ENCODE measurements at regions not wholly inside any gene's neighbourhood (a gene's known extent, or its start where the extent isn't known, plus 50 kb on each side); places are given as distances from the start of the nearest gene placed in this dataset.

- H3K4me3 ChIP-seq (ENCODE audit: low read depth in 1 of 2, low read length in 2 of 2): no peak overlapping the region
- no peak overlapping the region for H3K27ac ChIP-seq (ENCODE audit: low read length)
- no peaks in the 10 kb centered on the region for H3K4me1 ChIP-seq (ENCODE audit: control insufficient read depth in 1 of 2, insufficient read depth in 2 of 2, low read length in 2 of 2)
- no peaks in the 10 kb centered on the region for H3K36me3 ChIP-seq (ENCODE audit: control insufficient read depth in 1 of 2, insufficient read depth in 2 of 2, low read length in 2 of 2)
- H3K9me3 ChIP-seq (ENCODE audit: control insufficient read depth in 1 of 2, low read length in 2 of 2): no peaks in the 10 kb centered on the region
- H3K27me3 ChIP-seq (ENCODE audit: low read depth, low read length): no peaks in the 10 kb centered on the region
Measured at GRCh38 chr18:77733292-77733903, 483.8 kb downstream of the GALR1 start.

GRCh38 chr18:77736842-77737241, 487.2 kb downstream of the GALR1 start:
- Histone ChIP-seq H3K9me3 (ENCODE audit: control insufficient read depth in 1 of 2, low read length in 2 of 2) (no peaks in the 10 kb centered on the region), H3K27me3 (ENCODE audit: low read depth, low read length) (no peaks in the 10 kb centered on the region), H3K27ac (ENCODE audit: low read length) (no peak overlapping the region), H3K4me1 (ENCODE audit: control insufficient read depth in 1 of 2, insufficient read depth in 2 of 2, low read length in 2 of 2) (no peaks in the 10 kb centered on the region), H3K36me3 (ENCODE audit: control insufficient read depth in 1 of 2, insufficient read depth in 2 of 2, low read length in 2 of 2) (no peaks in the 10 kb centered on the region), H3K4me3 (ENCODE audit: low read depth in 1 of 2, low read length in 2 of 2) (no peak overlapping the region)

- Histone ChIP-seq H3K27me3 (ENCODE audit: low read depth, low read length) (no peaks in the 10 kb centered on the region), H3K27ac (ENCODE audit: low read length) (no peak overlapping the region), H3K4me1 (ENCODE audit: control insufficient read depth in 1 of 2, insufficient read depth in 2 of 2, low read length in 2 of 2) (no peaks in the 10 kb centered on the region), H3K4me3 (ENCODE audit: low read depth in 1 of 2, low read length in 2 of 2) (no peak overlapping the region), H3K36me3 (ENCODE audit: control insufficient read depth in 1 of 2, insufficient read depth in 2 of 2, low read length in 2 of 2) (no peaks in the 10 kb centered on the region), H3K9me3 (ENCODE audit: control insufficient read depth in 1 of 2, low read length in 2 of 2) (no peaks in the 10 kb centered on the region)
Measured at GRCh38 chr18:77737405-77737804, 487.8 kb downstream of the GALR1 start.

- Histone ChIP-seq H3K4me1 (ENCODE audit: control insufficient read depth in 1 of 2, insufficient read depth in 2 of 2, low read length in 2 of 2) (no peaks in the 10 kb centered on the region), H3K27me3 (ENCODE audit: low read depth, low read length) (no peaks in the 10 kb centered on the region), H3K9me3 (ENCODE audit: control insufficient read depth in 1 of 2, low read length in 2 of 2) (no peaks in the 10 kb centered on the region), H3K36me3 (ENCODE audit: control insufficient read depth in 1 of 2, insufficient read depth in 2 of 2, low read length in 2 of 2) (no peaks in the 10 kb centered on the region), H3K4me3 (ENCODE audit: low read depth in 1 of 2, low read length in 2 of 2) (no peak overlapping the region), H3K27ac (ENCODE audit: low read length) (no peak overlapping the region)
Measured at GRCh38 chr18:77749089-77749488, 499.4 kb downstream of the GALR1 start.

- no peaks in the 10 kb centered on the region for H3K36me3 ChIP-seq (ENCODE audit: control insufficient read depth in 1 of 2, insufficient read depth in 2 of 2, low read length in 2 of 2)
- no peaks in the 10 kb centered on the region for H3K27me3 ChIP-seq (ENCODE audit: low read depth, low read length)
- H3K4me3 ChIP-seq (ENCODE audit: low read depth in 1 of 2, low read length in 2 of 2): no peak overlapping the region
- no peaks in the 10 kb centered on the region for H3K9me3 ChIP-seq (ENCODE audit: control insufficient read depth in 1 of 2, low read length in 2 of 2)
- H3K27ac ChIP-seq (ENCODE audit: low read length): no peak overlapping the region
- H3K4me1 ChIP-seq (ENCODE audit: control insufficient read depth in 1 of 2, insufficient read depth in 2 of 2, low read length in 2 of 2): no peaks in the 10 kb centered on the region
Measured at GRCh38 chr18:77750006-77750405, 500.4 kb downstream of the GALR1 start.

- H3K27me3 ChIP-seq (ENCODE audit: low read depth, low read length): no peaks in the 10 kb centered on the region
- no peak overlapping the region for H3K4me3 ChIP-seq (ENCODE audit: low read depth in 1 of 2, low read length in 2 of 2)
- H3K27ac ChIP-seq (ENCODE audit: low read length): no peak overlapping the region
- H3K4me1 ChIP-seq (ENCODE audit: control insufficient read depth in 1 of 2, insufficient read depth in 2 of 2, low read length in 2 of 2): no peaks in the 10 kb centered on the region
- no peaks in the 10 kb centered on the region for H3K9me3 ChIP-seq (ENCODE audit: control insufficient read depth in 1 of 2, low read length in 2 of 2)
- H3K36me3 ChIP-seq (ENCODE audit: control insufficient read depth in 1 of 2, insufficient read depth in 2 of 2, low read length in 2 of 2): no peaks in the 10 kb centered on the region
Measured at GRCh38 chr18:77754475-77755044, 504.9 kb downstream of the GALR1 start.

GRCh38 chr18:77755187-77755586, 505.5 kb downstream of the GALR1 start:
- Histone ChIP-seq H3K27ac (ENCODE audit: low read length) (no peak overlapping the region), H3K4me3 (ENCODE audit: low read depth in 1 of 2, low read length in 2 of 2) (no peak overlapping the region), H3K27me3 (ENCODE audit: low read depth, low read length) (no peaks in the 10 kb centered on the region), H3K9me3 (ENCODE audit: control insufficient read depth in 1 of 2, low read length in 2 of 2) (no peaks in the 10 kb centered on the region), H3K36me3 (ENCODE audit: control insufficient read depth in 1 of 2, insufficient read depth in 2 of 2, low read length in 2 of 2) (no peaks in the 10 kb centered on the region), H3K4me1 (ENCODE audit: control insufficient read depth in 1 of 2, insufficient read depth in 2 of 2, low read length in 2 of 2) (no peaks in the 10 kb centered on the region)

- H3K27me3 ChIP-seq (ENCODE audit: low read depth, low read length): no peaks in the 10 kb centered on the region
- no peak overlapping the region for H3K27ac ChIP-seq (ENCODE audit: low read length)
- no peak overlapping the region for H3K4me3 ChIP-seq (ENCODE audit: low read depth in 1 of 2, low read length in 2 of 2)
- no peaks in the 10 kb centered on the region for H3K36me3 ChIP-seq (ENCODE audit: control insufficient read depth in 1 of 2, insufficient read depth in 2 of 2, low read length in 2 of 2)
- no peaks in the 10 kb centered on the region for H3K9me3 ChIP-seq (ENCODE audit: control insufficient read depth in 1 of 2, low read length in 2 of 2)
- H3K4me1 ChIP-seq (ENCODE audit: control insufficient read depth in 1 of 2, insufficient read depth in 2 of 2, low read length in 2 of 2): no peaks in the 10 kb centered on the region
Measured at GRCh38 chr18:77761332-77761731, 511.7 kb downstream of the GALR1 start.

- H3K27me3 ChIP-seq (ENCODE audit: low read depth, low read length): no peaks in the 10 kb centered on the region
- no peak overlapping the region for H3K4me3 ChIP-seq (ENCODE audit: low read depth in 1 of 2, low read length in 2 of 2)
- no peaks in the 10 kb centered on the region for H3K36me3 ChIP-seq (ENCODE audit: control insufficient read depth in 1 of 2, insufficient read depth in 2 of 2, low read length in 2 of 2)
- no peak overlapping the region for H3K27ac ChIP-seq (ENCODE audit: low read length)
- H3K4me1 ChIP-seq (ENCODE audit: control insufficient read depth in 1 of 2, insufficient read depth in 2 of 2, low read length in 2 of 2): no peaks in the 10 kb centered on the region
- no peaks in the 10 kb centered on the region for H3K9me3 ChIP-seq (ENCODE audit: control insufficient read depth in 1 of 2, low read length in 2 of 2)
Measured at GRCh38 chr18:77762014-77762413, 512.4 kb downstream of the GALR1 start.

GRCh38 chr18:77762642-77763041, 513.0 kb downstream of the GALR1 start:
- no peak overlapping the region for H3K27ac ChIP-seq (ENCODE audit: low read length)
- no peaks in the 10 kb centered on the region for H3K4me1 ChIP-seq (ENCODE audit: control insufficient read depth in 1 of 2, insufficient read depth in 2 of 2, low read length in 2 of 2)
- H3K4me3 ChIP-seq (ENCODE audit: low read depth in 1 of 2, low read length in 2 of 2): peak overlapping the region in 1 of 2 donors; percentile 12
- H3K36me3 ChIP-seq (ENCODE audit: control insufficient read depth in 1 of 2, insufficient read depth in 2 of 2, low read length in 2 of 2): no peaks in the 10 kb centered on the region
- H3K27me3 ChIP-seq (ENCODE audit: low read depth, low read length): no peaks in the 10 kb centered on the region
- H3K9me3 ChIP-seq (ENCODE audit: control insufficient read depth in 1 of 2, low read length in 2 of 2): no peaks in the 10 kb centered on the region

- Histone ChIP-seq H3K36me3 (ENCODE audit: control insufficient read depth in 1 of 2, insufficient read depth in 2 of 2, low read length in 2 of 2) (no peaks in the 10 kb centered on the region), H3K9me3 (ENCODE audit: control insufficient read depth in 1 of 2, low read length in 2 of 2) (no peaks in the 10 kb centered on the region), H3K4me3 (ENCODE audit: low read depth in 1 of 2, low read length in 2 of 2) (no peak overlapping the region), H3K4me1 (ENCODE audit: control insufficient read depth in 1 of 2, insufficient read depth in 2 of 2, low read length in 2 of 2) (no peaks in the 10 kb centered on the region), H3K27ac (ENCODE audit: low read length) (no peak overlapping the region), H3K27me3 (ENCODE audit: low read depth, low read length) (no peaks in the 10 kb centered on the region)
Measured at GRCh38 chr18:77763530-77764145, 514.0 kb downstream of the GALR1 start.

GRCh38 chr18:77765468-77765867, 515.8 kb downstream of the GALR1 start:
- Histone ChIP-seq H3K4me3 (ENCODE audit: low read depth in 1 of 2, low read length in 2 of 2) (no peak overlapping the region), H3K27ac (ENCODE audit: low read length) (no peak overlapping the region), H3K36me3 (ENCODE audit: control insufficient read depth in 1 of 2, insufficient read depth in 2 of 2, low read length in 2 of 2) (no peaks in the 10 kb centered on the region), H3K4me1 (ENCODE audit: control insufficient read depth in 1 of 2, insufficient read depth in 2 of 2, low read length in 2 of 2) (no peaks in the 10 kb centered on the region), H3K9me3 (ENCODE audit: control insufficient read depth in 1 of 2, low read length in 2 of 2) (no peaks in the 10 kb centered on the region), H3K27me3 (ENCODE audit: low read depth, low read length) (no peaks in the 10 kb centered on the region)
